ENCODE measurements at regions not wholly inside any gene's neighbourhood (a gene's known extent, or its start where the extent isn't known, plus 50 kb on each side); places are given as distances from the start of the nearest gene placed in this dataset.
A peak's percentile ranks its signal among the peaks of the same experiment; 100 is the strongest.

- no peak overlapping the region for H3K4me3 Mint-ChIP-seq
- H3K27me3 Mint-ChIP-seq (ENCODE audit: insufficient read depth) = peaks cover 11% of the 10 kb centered on the region
- Histone ChIP-seq H3K27me3 (ENCODE audit: control insufficient read depth, insufficient read depth, low read length, poor library complexity, severe bottlenecking) (no peaks in the 10 kb centered on the region), H3K36me3 (ENCODE audit: control insufficient read depth, insufficient read depth, low read length) (no peaks in the 10 kb centered on the region), H3K4me1 (ENCODE audit: control insufficient read depth, insufficient read depth, low read length) (no peaks in the 10 kb centered on the region), H3K4me3 (ENCODE audit: low read length) (no peak overlapping the region), H3K9ac (ENCODE audit: extremely low read depth, low read length, poor library complexity, severe bottlenecking) (no peak overlapping the region), H3K9me3 (ENCODE audit: control insufficient read depth, low read length) (no peaks in the 10 kb centered on the region), H3K27ac (ENCODE audit: low read depth, low read length) (no peak overlapping the region)
- no peaks in the 10 kb centered on the region for H3K9me3 Mint-ChIP-seq
- H3K27ac Mint-ChIP-seq = no peak overlapping the region
- 85 to 94% methylated on average over 5 to 9 of the region's 9 CpGs for WGBS, 2 experiments (ENCODE audit: insufficient coverage in 1 of 2, insufficient read length in 1 of 2)
- no peaks in the 10 kb centered on the region for H3K4me1 Mint-ChIP-seq
- H3K36me3 Mint-ChIP-seq (ENCODE audit: low read depth) = no peaks in the 10 kb centered on the region
- TF ChIP-seq CTCF (conservative IDR thresholded peaks at IDR 0.05) = no peak
- DNase-seq = no peak
Measured at GRCh38 chr17:72527789-72528188, 407.0 kb downstream of the SOX9 start.

- TF ChIP-seq CTCF (conservative IDR thresholded peaks at IDR 0.05) = no peak
- Histone ChIP-seq H3K4me3 (ENCODE audit: low read length) (no peak overlapping the region), H3K9ac (ENCODE audit: extremely low read depth, low read length, poor library complexity, severe bottlenecking) (no peak overlapping the region), H3K9me3 (ENCODE audit: control insufficient read depth, low read length) (no peaks in the 10 kb centered on the region), H3K27ac (ENCODE audit: low read depth, low read length) (no peak overlapping the region), H3K27me3 (ENCODE audit: control insufficient read depth, insufficient read depth, low read length, poor library complexity, severe bottlenecking) (no peaks in the 10 kb centered on the region), H3K36me3 (ENCODE audit: control insufficient read depth, insufficient read depth, low read length) (no peaks in the 10 kb centered on the region), H3K4me1 (ENCODE audit: control insufficient read depth, insufficient read depth, low read length) (no peaks in the 10 kb centered on the region)
- Mint-ChIP-seq H3K36me3 (ENCODE audit: low read depth) (no peaks in the 10 kb centered on the region), H3K4me3 (no peak overlapping the region), H3K27ac (no peak overlapping the region), H3K4me1 (no peaks in the 10 kb centered on the region), H3K9me3 (no peaks in the 10 kb centered on the region), H3K27me3 (ENCODE audit: insufficient read depth) (peaks cover 11% of the 10 kb centered on the region)
- WGBS, 2 experiments (ENCODE audit: insufficient coverage in 1 of 2, insufficient read length in 1 of 2) = no CpG with 5 or more reads among the region's 2 CpGs
- DNase-seq = no peak
Measured at GRCh38 chr17:72528683-72529082, 407.9 kb downstream of the SOX9 start.

DNA sequence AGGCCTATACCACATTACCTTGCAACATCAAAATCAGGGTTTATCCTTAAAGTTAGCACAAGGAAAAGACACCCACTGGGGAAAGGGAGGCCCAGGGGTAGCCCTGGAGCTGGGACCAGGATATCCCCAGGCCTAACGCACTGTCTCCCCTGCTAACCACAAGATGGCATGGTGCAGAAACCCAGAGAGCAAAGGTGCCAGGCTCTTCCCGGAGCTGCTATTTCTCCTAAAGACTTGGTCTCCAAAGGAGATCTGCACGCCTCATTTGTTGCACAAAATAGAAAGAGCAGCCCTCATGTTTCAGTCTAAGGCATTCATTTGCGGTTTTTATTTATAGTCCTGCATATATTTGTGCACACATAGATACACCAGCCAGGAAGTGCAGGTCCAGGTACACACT, 408.6 kb downstream of the SOX9 start:
- H3K4me1 ChIP-seq (ENCODE audit: control insufficient read depth, insufficient read depth, low read length) = no peaks in the 10 kb centered on the region
- Mint-ChIP-seq H3K36me3 (ENCODE audit: low read depth) (no peaks in the 10 kb centered on the region), H3K9me3 (peaks cover 6% of the 10 kb centered on the region), H3K4me3 (no peak overlapping the region), H3K4me1 (no peaks in the 10 kb centered on the region), H3K27me3 (ENCODE audit: insufficient read depth) (peaks cover 11% of the 10 kb centered on the region), H3K27ac (no peak overlapping the region)
- H3K9me3 ChIP-seq (ENCODE audit: control insufficient read depth, low read length) = peaks cover 6% of the 10 kb centered on the region
- 82 to 90% methylated on average over 4 of the region's 4 CpGs for WGBS, 2 experiments (ENCODE audit: insufficient coverage in 1 of 2, insufficient read length in 1 of 2)
- peak; percentile 37 for TF ChIP-seq CTCF (conservative IDR thresholded peaks at IDR 0.05)
- no peaks in the 10 kb centered on the region for H3K27me3 ChIP-seq (ENCODE audit: control insufficient read depth, insufficient read depth, low read length, poor library complexity, severe bottlenecking)
- H3K9ac ChIP-seq (ENCODE audit: extremely low read depth, low read length, poor library complexity, severe bottlenecking) = no peak overlapping the region
- H3K36me3 ChIP-seq (ENCODE audit: control insufficient read depth, insufficient read depth, low read length) = no peaks in the 10 kb centered on the region
- no peak overlapping the region for H3K4me3 ChIP-seq (ENCODE audit: low read length)
- H3K27ac ChIP-seq (ENCODE audit: low read depth, low read length) = no peak overlapping the region
- DNase-seq = no peak

All from endodermal cell (in vitro differentiated cells).